ENCODE measurements at regions not wholly inside any gene's neighbourhood (a gene's known extent, or its start where the extent isn't known, plus 50 kb on each side); places are given as distances from the start of the nearest gene placed in this dataset.

GRCh38 chr7:25970356-25970755 is 181.6 kb upstream of the NFE2L3 start:
- Histone ChIP-seq H3K27ac (no peak overlapping the region), H3K36me3 (no peaks in the 10 kb centered on the region), H3K27me3 (peaks cover 44% of the 10 kb centered on the region), H3K4me1 (no peaks in the 10 kb centered on the region), H3K9me3 (no peaks in the 10 kb centered on the region), H3K4me3 (no peak overlapping the region)
- 86 to 88% methylated on average over 4 of the region's 4 CpGs for WGBS, 2 donors (ENCODE audit: low coverage in 1 of 2)
- ATAC-seq = no peak
- TF ChIP-seq POLR2AphosphoS5 (IDR thresholded peaks at IDR 0.05) (no peak), EP300 (IDR thresholded peaks at IDR 0.05) (no peak), POLR2A (IDR thresholded peaks at IDR 0.05) (no peak), CTCF (IDR thresholded peaks at IDR 0.05) (no peak)

- TF ChIP-seq POLR2A (IDR thresholded peaks at IDR 0.05) (no peak), CTCF (IDR thresholded peaks at IDR 0.05) (no peak), POLR2AphosphoS5 (IDR thresholded peaks at IDR 0.05) (no peak), EP300 (IDR thresholded peaks at IDR 0.05) (no peak)
- Histone ChIP-seq H3K27me3 (peaks cover 44% of the 10 kb centered on the region), H3K36me3 (no peaks in the 10 kb centered on the region), H3K4me1 (no peaks in the 10 kb centered on the region), H3K4me3 (no peak overlapping the region), H3K27ac (no peak overlapping the region), H3K9me3 (no peaks in the 10 kb centered on the region)
- no peak for ATAC-seq
- WGBS, 2 donors (ENCODE audit: low coverage in 1 of 2) = 50 to 94% methylated on average over 2 to 4 of the region's 5 CpGs
These were observed 181.1 kb upstream of the NFE2L3 start for GRCh38 chr7:25970911-25971310.

GRCh38 chr7:25976630-25977029 is 175.4 kb upstream of the NFE2L3 start:
- Histone ChIP-seq H3K36me3 (no peaks in the 10 kb centered on the region), H3K27ac (no peak overlapping the region), H3K4me3 (no peak overlapping the region), H3K27me3 (peaks cover 12% of the 10 kb centered on the region), H3K4me1 (no peaks in the 10 kb centered on the region), H3K9me3 (peaks cover 0 to 13% (median 0%) of the 10 kb centered on the region in 3 donors)
- TF ChIP-seq POLR2A (IDR thresholded peaks at IDR 0.05) (no peak), CTCF (IDR thresholded peaks at IDR 0.05) (no peak), EP300 (IDR thresholded peaks at IDR 0.05) (no peak), POLR2AphosphoS5 (IDR thresholded peaks at IDR 0.05) (no peak)
- no peak for ATAC-seq

- ATAC-seq = no peak
- Histone ChIP-seq H3K4me3 (no peak overlapping the region), H3K27ac (no peak overlapping the region), H3K36me3 (no peaks in the 10 kb centered on the region), H3K9me3 (peaks cover 0 to 13% (median 0%) of the 10 kb centered on the region in 3 donors), H3K27me3 (peaks cover 12% of the 10 kb centered on the region), H3K4me1 (no peaks in the 10 kb centered on the region)
- WGBS, 2 donors (ENCODE audit: low coverage in 1 of 2) = 66 to 69% methylated on average over 4 to 5 of the region's 5 CpGs
- TF ChIP-seq POLR2A (IDR thresholded peaks at IDR 0.05) (no peak), EP300 (IDR thresholded peaks at IDR 0.05) (no peak), POLR2AphosphoS5 (IDR thresholded peaks at IDR 0.05) (no peak), CTCF (IDR thresholded peaks at IDR 0.05) (no peak)
These were observed 173.5 kb upstream of the NFE2L3 start for GRCh38 chr7:25978466-25978865.

- H3K4me3 ChIP-seq = no peak overlapping the region
- ATAC-seq = no peak
- H3K27me3 ChIP-seq = peaks cover 12% of the 10 kb centered on the region
- TF ChIP-seq EP300 (IDR thresholded peaks at IDR 0.05) (no peak), POLR2AphosphoS5 (IDR thresholded peaks at IDR 0.05) (no peak), CTCF (IDR thresholded peaks at IDR 0.05) (no peak), POLR2A (IDR thresholded peaks at IDR 0.05) (no peak)
- H3K27ac ChIP-seq = no peak overlapping the region
- no peaks in the 10 kb centered on the region for H3K4me1 ChIP-seq
- WGBS, 2 donors (ENCODE audit: low coverage in 1 of 2) = 0 to 49% methylated on average over 2 of the region's 2 CpGs
- H3K36me3 ChIP-seq = no peaks in the 10 kb centered on the region
- H3K9me3 ChIP-seq = peaks cover 0 to 13% (median 0%) of the 10 kb centered on the region in 3 donors
These were observed 172.4 kb upstream of the NFE2L3 start for GRCh38 chr7:25979605-25980004.

Data from gastroesophageal sphincter (tissue), 4 donors.